BE2C (cell line): ENCODE measurements at regions not wholly inside any gene's neighbourhood (a gene's known extent, or its start where the extent isn't known, plus 50 kb on each side); places are given as distances from the start of the nearest gene placed in this dataset.
A peak's percentile ranks its signal among the peaks of the same experiment; 100 is the strongest.

Experiments
- DNase-seq: peaks from one replicate; pipeline ENCODE4 v3.0.0-alpha.2; 2020
- H3K27me3 ChIP-seq: fragments of 250-450 bp; sonication (Bioruptor Pico); 2 replicates; pipeline ENCODE4 v1.5.1; 2020; ENCODE audit warnings: mild to moderate bottlenecking
- H3K36me3 ChIP-seq: fragments of 250-450 bp; sonication (Bioruptor Pico); 2 replicates; pipeline ENCODE4 v1.5.1; 2020; ENCODE audit warnings: mild to moderate bottlenecking
- H3K4me1 ChIP-seq: fragments of 250-450 bp; sonication (Bioruptor Pico); 2 replicates; pipeline ENCODE4 v1.5.1; 2020
- H3K4me3 ChIP-seq: 2 replicates; pipeline ENCODE4 v1.5.1; 2011; ENCODE audit warnings: low read depth, low read length
- H3K9me3 ChIP-seq: fragments of 250-450 bp; sonication (Bioruptor Pico); 2 replicates; pipeline ENCODE4 v1.5.1; 2020
- CTCF ChIP-seq: IDR thresholded peaks from 2 replicates; pipeline ENCODE4 v1.5.1; 2012; ENCODE audit warnings: mild to moderate bottlenecking, low read depth, low read length

- Histone ChIP-seq H3K36me3 (no peaks in the 10 kb centered on the region), H3K4me1 (no peaks in the 10 kb centered on the region), H3K27me3 (peaks cover 9% of the 10 kb centered on the region), H3K4me3 (no peak overlapping the region), H3K9me3 (no peaks in the 10 kb centered on the region)
- DNase-seq, result peak; percentile 6
- peak; percentile 76 for TF ChIP-seq CTCF
These were observed 122.9 kb upstream of the DAB2 start for GRCh38 chr5:39547553-39548154.

- TF ChIP-seq CTCF, result no peak
- Histone ChIP-seq H3K4me1 (no peaks in the 10 kb centered on the region), H3K9me3 (no peaks in the 10 kb centered on the region), H3K27me3 (peaks cover 11% of the 10 kb centered on the region), H3K36me3 (no peaks in the 10 kb centered on the region), H3K4me3 (no peak overlapping the region)
- DNase-seq, result no peak
These were observed 120.2 kb upstream of the DAB2 start for GRCh38 chr5:39544941-39545340.

- Histone ChIP-seq H3K4me3 (no peak overlapping the region), H3K9me3 (no peaks in the 10 kb centered on the region), H3K4me1 (no peaks in the 10 kb centered on the region), H3K36me3 (no peaks in the 10 kb centered on the region), H3K27me3 (peaks cover 11% of the 10 kb centered on the region)
- TF ChIP-seq CTCF, result no peak
- no peak for DNase-seq
These were observed 118.6 kb upstream of the DAB2 start for GRCh38 chr5:39543335-39543734.

GRCh38 chr5:39542511-39543285, 117.9 kb upstream of the DAB2 start:
- no peak for DNase-seq
- H3K9me3 ChIP-seq, result no peaks in the 10 kb centered on the region
- no peak overlapping the region for H3K4me3 ChIP-seq
- H3K36me3 ChIP-seq, result no peaks in the 10 kb centered on the region
- peaks cover 11% of the 10 kb centered on the region for H3K27me3 ChIP-seq
- H3K4me1 ChIP-seq, result no peaks in the 10 kb centered on the region
- TF ChIP-seq CTCF, result no peak

GRCh38 chr5:39541920-39542319, 117.1 kb upstream of the DAB2 start:
- H3K4me1 ChIP-seq, result no peaks in the 10 kb centered on the region
- H3K36me3 ChIP-seq, result no peaks in the 10 kb centered on the region
- TF ChIP-seq CTCF, result no peak

GRCh38 chr5:39539470-39539869, 114.7 kb upstream of the DAB2 start:
- H3K9me3 ChIP-seq, result no peaks in the 10 kb centered on the region
- DNase-seq, result no peak
- peaks cover 11% of the 10 kb centered on the region for H3K27me3 ChIP-seq
- no peak overlapping the region for H3K4me3 ChIP-seq
- no peaks in the 10 kb centered on the region for H3K4me1 ChIP-seq
- no peaks in the 10 kb centered on the region for H3K36me3 ChIP-seq
- TF ChIP-seq CTCF, result no peak

More at GRCh38 chr5:39541920-39542319, 117.1 kb upstream of the DAB2 start:
- no peak overlapping the region for H3K4me3 ChIP-seq
- no peak for DNase-seq
- H3K27me3 ChIP-seq, result peaks cover 11% of the 10 kb centered on the region
- no peaks in the 10 kb centered on the region for H3K9me3 ChIP-seq
